IMR-90 (cell line): ENCODE measurements at regions not wholly inside any gene's neighbourhood (a gene's known extent, or its start where the extent isn't known, plus 50 kb on each side); places are given as distances from the start of the nearest gene placed in this dataset.

ENCODE experiments used
- ATAC-seq: fragments of 200-7000 bp; cut with Tn5 transposase; 2 replicates; pipeline ENCODE4 v1.9.1; 2020; ENCODE audit warnings: low read depth, mild to moderate bottlenecking, moderate library complexity
- BruUV-seq: library from RNA; stranded (reverse); fragments of 400-500 nt; replicated peaks from 2 replicates; lab custom pipeline; 2021; lab: Mats Ljungman, UMichigan
- CTCF ChIA-PET: fragments of 300-600 bp; formaldehyde crosslinking; extraction: SDS; loops from one replicate; lab custom pipeline; 2021; ENCODE audit warnings: antibody characterized with exemption; lab: Yijun Ruan, JAX
- POLR2A ChIA-PET: fragments of 300-600 bp; sonication (Branson Sonifier 250); formaldehyde crosslinking; loops from one replicate; lab custom pipeline; 2022; ENCODE audit warnings: antibody characterized with exemption; ENCODE audit not compliant: unreplicated experiment; lab: Charles Lee
- DNase-seq: peaks from one replicate; pipeline ENCODE4 v3.0.0; 2013
- H2AFZ ChIP-seq: replicated peaks from 2 replicates; pipeline ENCODE3; 2013; ENCODE audit warnings: low read length, mild to moderate bottlenecking; ENCODE audit not compliant: poor library complexity
- H2AK5ac ChIP-seq: 2 replicates; pipeline ENCODE4 v1.6.1; 2013; ENCODE audit warnings: low read depth, low read length, inconsistent platforms
- H2AK9ac ChIP-seq: replicated peaks from 2 replicates; pipeline ENCODE3; 2013; ENCODE audit warnings: mild to moderate bottlenecking, low read depth, low read length, moderate library complexity; ENCODE audit not compliant: poor library complexity
- H2BK120ac ChIP-seq: 2 replicates; pipeline ENCODE4 v1.6.1; 2013; ENCODE audit warnings: low read depth, low read length, inconsistent platforms
- H2BK15ac ChIP-seq: 3 replicates; pipeline ENCODE4 v1.6.1; 2013; ENCODE audit warnings: low read depth, low read length, inconsistent platforms
- H2BK20ac ChIP-seq: 2 replicates; pipeline ENCODE4 v1.6.1; 2013; ENCODE audit warnings: low read depth, mild to moderate bottlenecking, inconsistent platforms, low read length, moderate library complexity
- H2BK5ac ChIP-seq: 2 replicates; pipeline ENCODE4 v1.6.1; 2013; ENCODE audit warnings: mild to moderate bottlenecking, low read depth, low read length, inconsistent platforms; ENCODE audit not compliant: poor library complexity, severe bottlenecking
- H3K14ac ChIP-seq: replicated peaks from 2 replicates; pipeline ENCODE4 v1.6.1; 2013; ENCODE audit warnings: low read depth, low read length, inconsistent platforms
- H3K18ac ChIP-seq: 2 replicates; pipeline ENCODE4 v1.6.1; 2013; ENCODE audit warnings: low read depth, low read length, control low read depth
- H3K23ac ChIP-seq: 2 replicates; pipeline ENCODE4 v1.6.1; 2013; ENCODE audit warnings: low read depth, low read length, inconsistent platforms
- H3K27ac ChIP-seq: 2 replicates; pipeline ENCODE4 v1.5.1; 2013; ENCODE audit warnings: mild to moderate bottlenecking, control low read depth, low read length; ENCODE audit not compliant: insufficient read depth
- H3K27me3 ChIP-seq: 2 replicates; pipeline ENCODE4 v1.6.1; 2013; ENCODE audit warnings: low read length; ENCODE audit not compliant: control insufficient read depth, insufficient read depth
- H3K36me3 ChIP-seq: 2 replicates; pipeline ENCODE4 v1.6.1; 2013; ENCODE audit warnings: low read length, mixed read lengths; ENCODE audit not compliant: control insufficient read depth, insufficient read depth
- H3K4ac ChIP-seq: 2 replicates; pipeline ENCODE4 v1.6.1; 2013; ENCODE audit warnings: low read depth, low read length, inconsistent platforms
- H3K4me1 ChIP-seq: 2 replicates; pipeline ENCODE4 v1.6.1; 2013; ENCODE audit warnings: low read length, mixed read lengths; ENCODE audit not compliant: control insufficient read depth, insufficient read depth
- H3K4me2 ChIP-seq: 2 replicates; pipeline ENCODE4 v1.6.1; 2013; ENCODE audit warnings: low read depth, mild to moderate bottlenecking, control low read depth, low read length, moderate library complexity
- H3K4me3 ChIP-seq: 2 replicates; pipeline ENCODE4 v1.5.1; 2013; ENCODE audit warnings: low read depth, mild to moderate bottlenecking, control low read depth, low read length, moderate library complexity; ENCODE audit not compliant: insufficient read depth
- H3K56ac ChIP-seq: 2 replicates; pipeline ENCODE4 v1.6.1; 2013; ENCODE audit warnings: low read length, inconsistent platforms; ENCODE audit not compliant: insufficient read depth; ENCODE audit errors: extremely low read depth
- H3K79me1 ChIP-seq, 2 experiments: 2 replicates each; pipeline ENCODE4 v1.6.1; 2013; ENCODE audit warnings: low read length in 2 of 2, inconsistent platforms in 1 of 2, low read depth in 1 of 2
- H3K9ac ChIP-seq: 2 replicates; pipeline ENCODE4 v1.6.1; 2013; ENCODE audit warnings: low read depth, low read length, control low read depth
- H3K9me1 ChIP-seq: 2 replicates; pipeline ENCODE4 v1.6.1; 2013; ENCODE audit warnings: low read length, inconsistent platforms; ENCODE audit not compliant: insufficient read depth
- H3K9me3 ChIP-seq: 2 replicates; pipeline ENCODE4 v1.6.1; 2013; ENCODE audit warnings: low read length; ENCODE audit not compliant: control insufficient read depth, insufficient read depth
- H4K20me1 ChIP-seq: 2 replicates; pipeline ENCODE4 v1.6.1; 2013; ENCODE audit warnings: low read length, inconsistent platforms; ENCODE audit not compliant: insufficient read depth
- H4K5ac ChIP-seq: 2 replicates; pipeline ENCODE4 v1.6.1; 2013; ENCODE audit warnings: mild to moderate bottlenecking, low read depth, low read length, control low read depth
- H4K8ac ChIP-seq, 2 experiments: 2 replicates each; pipeline ENCODE4 v1.6.1; 2013; ENCODE audit warnings: low read depth in 2 of 2, low read length in 2 of 2, control low read depth in 1 of 2, inconsistent platforms in 1 of 2
- H4K91ac ChIP-seq: 2 replicates; pipeline ENCODE4 v1.6.1; 2013; ENCODE audit warnings: low read depth, low read length, inconsistent platforms; ENCODE audit not compliant: insufficient read depth
- BHLHE40 ChIP-seq: fragments of 150-350 bp; IDR thresholded peaks from 2 replicates; pipeline ENCODE4 v1.6.1; 2016; ENCODE audit warnings: mild to moderate bottlenecking, low read depth, low read length
- CHD1 ChIP-seq: IDR thresholded peaks from 2 replicates; pipeline ENCODE4 v1.6.1; 2012; ENCODE audit warnings: low read depth, low read length, improper control_type of control experiment
- FOS ChIP-seq: fragments of 150-350 bp; IDR thresholded peaks from 2 replicates; pipeline ENCODE4 v1.6.1; 2016; ENCODE audit warnings: low read depth, low read length
- MAFK ChIP-seq: IDR thresholded peaks from 2 replicates; pipeline ENCODE4 v1.6.1; 2012; ENCODE audit warnings: low read depth, low read length, improper control_type of control experiment
- MAZ ChIP-seq: IDR thresholded peaks from 2 replicates; pipeline ENCODE4 v1.6.1; 2012; ENCODE audit warnings: low read depth, mild to moderate bottlenecking, low read length, improper control_type of control experiment, moderate library complexity, borderline replicate concordance
- MXI1 ChIP-seq: IDR thresholded peaks from 2 replicates; pipeline ENCODE4 v1.6.1; 2012; ENCODE audit warnings: low read depth, mild to moderate bottlenecking, low read length, moderate library complexity, borderline replicate concordance
- NFE2L2 ChIP-seq: fragments of 150-350 bp; IDR thresholded peaks from 2 replicates; pipeline ENCODE4 v1.6.1; 2016; ENCODE audit warnings: low read depth, mild to moderate bottlenecking, low read length
- POLR2A ChIP-seq: IDR thresholded peaks from 2 replicates; pipeline ENCODE4 v1.6.1; 2012; ENCODE audit warnings: mild to moderate bottlenecking, low read depth, low read length
- RAD21 ChIP-seq: IDR thresholded peaks from 2 replicates; pipeline ENCODE4 v1.6.1; 2012; ENCODE audit warnings: low read length, improper control_type of control experiment
- RCOR1 ChIP-seq: IDR thresholded peaks from 2 replicates; pipeline ENCODE4 v1.6.1; 2012; ENCODE audit warnings: mild to moderate bottlenecking, low read length, improper control_type of control experiment; ENCODE audit not compliant: insufficient replicate concordance
- RFX5 ChIP-seq: IDR thresholded peaks from 2 replicates; pipeline ENCODE4 v1.8.0; 2012; ENCODE audit warnings: low read depth, mild to moderate bottlenecking, low read length, moderate library complexity
- SMC3 ChIP-seq: fragments of 150-350 bp; IDR thresholded peaks from 2 replicates; pipeline ENCODE4 v1.6.1; 2016; ENCODE audit warnings: low read depth, mild to moderate bottlenecking, antibody characterized with exemption, low read length, moderate library complexity
- USF2 ChIP-seq: fragments of 150-350 bp; IDR thresholded peaks from 2 replicates; pipeline ENCODE4 v1.6.1; 2017; ENCODE audit warnings: mild to moderate bottlenecking, antibody characterized with exemption, low read length, low read depth
- WGBS, 2 experiments: methylation state at CpG; one replicate each; pipeline versions ENCODE4 v1.1.5 to v1.1.7; 2013; ENCODE audit warnings: missing lambda C conversion rate in 2 of 2; ENCODE audit not compliant: insufficient read length in 1 of 2; ENCODE audit errors: extremely low coverage in 2 of 2; 5-methylcytosine and 5-hydroxymethylcytosine counted together
- dilution Hi-C: fragments of 300-500 bp; cut with HindIII; formaldehyde crosslinking; loops from one replicate; pipeline ENCODE4 v1.14.3; 2018; ENCODE audit warnings: low sequenced_read_pairs; ENCODE audit not compliant: unreplicated experiment
- in situ Hi-C: fragments of 300-500 bp; cut with MboI; formaldehyde crosslinking; loops from 3 replicates; pipeline ENCODE4 v1.14.3; 2019; ENCODE audit warnings: low sequenced_read_pairs, inconsistent platforms, mixed read lengths
- intact Hi-C: fragments of 100-400 bp; cut with micrococcal nuclease; formaldehyde crosslinking; loops from 2 replicates; pipeline ENCODE4 v1.10.0; 2022
- TF ChIP-seq, protein P1 (sequence below): conservative IDR thresholded peaks from 2 replicates; pipeline ENCODE4 v1.5.1; 2012; ENCODE audit warnings: mild to moderate bottlenecking, low read depth, low read length, improper control_type of control experiment
- TF ChIP-seq, protein P2 (sequence below): fragments of 150-350 bp; IDR thresholded peaks from 2 replicates; pipeline ENCODE4 v1.6.1; 2016; ENCODE audit warnings: low read depth, mild to moderate bottlenecking, low read length, moderate library complexity, borderline replicate concordance

DNA sequence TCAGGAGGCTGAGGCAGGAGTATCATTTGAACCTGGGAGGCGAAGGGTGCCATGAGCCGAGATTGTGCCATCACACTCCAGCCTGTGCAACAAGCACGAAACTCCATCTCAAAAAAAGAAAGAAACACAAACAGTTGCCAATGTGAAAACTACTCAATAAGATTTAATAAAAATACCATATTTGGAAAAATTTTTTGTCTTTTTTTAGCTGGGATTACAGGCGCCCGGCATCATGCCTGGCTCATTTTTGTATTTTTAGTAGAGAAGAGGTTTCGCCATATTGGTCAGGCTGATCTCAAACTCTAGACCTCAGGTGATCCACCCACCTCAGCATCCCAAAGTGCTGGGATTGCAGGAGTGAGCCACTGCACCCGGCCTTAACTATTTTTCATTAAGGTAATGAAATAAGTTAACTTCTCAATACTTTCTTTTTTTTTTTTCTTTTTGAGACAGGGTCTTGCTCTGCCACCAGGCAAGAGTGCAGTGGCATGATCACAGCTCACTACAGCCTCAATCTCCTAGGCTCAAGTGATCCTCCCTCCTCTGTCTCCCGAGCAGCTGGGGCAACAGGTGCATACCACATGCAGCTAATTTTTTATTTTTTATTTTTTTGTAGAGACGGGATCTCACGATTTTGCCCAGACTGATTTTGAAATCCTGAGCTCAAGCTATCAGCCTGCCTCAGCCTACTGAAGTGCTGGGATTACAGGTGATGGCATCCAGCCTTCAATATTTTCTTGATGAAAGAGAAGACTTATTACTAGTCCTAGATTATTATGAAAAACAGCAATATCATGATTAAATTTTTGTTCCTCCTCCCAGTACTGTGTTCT lies 4746.2 kb upstream of the OR11H1 start:
- WGBS, 2 experiments = 56% methylated on average over 4 of the region's 10 CpGs; no CpG with 5 or more reads in 1 of the 2 experiments
- no peak overlapping the region for H2AK5ac ChIP-seq
- no peak overlapping the region for H2BK5ac ChIP-seq
- no peaks in the 10 kb centered on the region for H3K79me1 ChIP-seq
- no peak overlapping the region for H2BK20ac ChIP-seq
- H2AFZ ChIP-seq = no peak overlapping the region
- H3K27me3 ChIP-seq = no peaks in the 10 kb centered on the region
- no peak overlapping the region for H2BK120ac ChIP-seq
- dilution Hi-C loops (no loop called here), in situ Hi-C loops (no loop called here), intact Hi-C loops (no loop called here)
- no peak overlapping the region for H4K5ac ChIP-seq
- ATAC-seq (no peak), DNase-seq (no peak)
- CTCF ChIA-PET = interaction anchor here (0.6 kb wide), 1 partner anchor 1836 kb away, joined by 4 read pairs; no protein-coding TSS in a partner anchor
- no peak overlapping the region for H3K4me3 ChIP-seq
- H4K20me1 ChIP-seq = no peaks in the 10 kb centered on the region
- no peaks in the 10 kb centered on the region for H3K4me1 ChIP-seq
- no peaks in the 10 kb centered on the region for H3K36me3 ChIP-seq
- H3K14ac ChIP-seq = no peak overlapping the region
- BruUV-seq = no TSS peak
- H3K9me1 ChIP-seq = no peaks in the 10 kb centered on the region
- no peak overlapping the region for H2AK9ac ChIP-seq
- H2BK15ac ChIP-seq = no peak overlapping the region
- H3K4ac ChIP-seq = no peak overlapping the region
- H3K9ac ChIP-seq = no peak overlapping the region
- no peak overlapping the region for H3K27ac ChIP-seq
- no peak overlapping the region for H3K56ac ChIP-seq
- H3K23ac ChIP-seq = no peak overlapping the region
- peaks cover 28% of the 10 kb centered on the region for H3K9me3 ChIP-seq
- POLR2A ChIA-PET = no interaction called here
- no peak overlapping the region for H4K91ac ChIP-seq
- H4K8ac ChIP-seq = no peak overlapping the region
- no peak overlapping the region for H3K4me2 ChIP-seq
- H3K18ac ChIP-seq = no peak overlapping the region
- TF ChIP-seq CHD1 (no peak), USF2 (no peak), BHLHE40 (no peak), POLR2A (no peak), RFX5 (no peak), MAFK (no peak), RAD21 (no peak), RCOR1 (no peak), SMC3 (no peak), MAZ (no peak), NFE2L2 (no peak), MXI1 (no peak), FOS (no peak)
- TF ChIP-seq, protein P1, sequence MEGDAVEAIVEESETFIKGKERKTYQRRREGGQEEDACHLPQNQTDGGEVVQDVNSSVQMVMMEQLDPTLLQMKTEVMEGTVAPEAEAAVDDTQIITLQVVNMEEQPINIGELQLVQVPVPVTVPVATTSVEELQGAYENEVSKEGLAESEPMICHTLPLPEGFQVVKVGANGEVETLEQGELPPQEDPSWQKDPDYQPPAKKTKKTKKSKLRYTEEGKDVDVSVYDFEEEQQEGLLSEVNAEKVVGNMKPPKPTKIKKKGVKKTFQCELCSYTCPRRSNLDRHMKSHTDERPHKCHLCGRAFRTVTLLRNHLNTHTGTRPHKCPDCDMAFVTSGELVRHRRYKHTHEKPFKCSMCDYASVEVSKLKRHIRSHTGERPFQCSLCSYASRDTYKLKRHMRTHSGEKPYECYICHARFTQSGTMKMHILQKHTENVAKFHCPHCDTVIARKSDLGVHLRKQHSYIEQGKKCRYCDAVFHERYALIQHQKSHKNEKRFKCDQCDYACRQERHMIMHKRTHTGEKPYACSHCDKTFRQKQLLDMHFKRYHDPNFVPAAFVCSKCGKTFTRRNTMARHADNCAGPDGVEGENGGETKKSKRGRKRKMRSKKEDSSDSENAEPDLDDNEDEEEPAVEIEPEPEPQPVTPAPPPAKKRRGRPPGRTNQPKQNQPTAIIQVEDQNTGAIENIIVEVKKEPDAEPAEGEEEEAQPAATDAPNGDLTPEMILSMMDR = no peak
- TF ChIP-seq, protein P2, sequence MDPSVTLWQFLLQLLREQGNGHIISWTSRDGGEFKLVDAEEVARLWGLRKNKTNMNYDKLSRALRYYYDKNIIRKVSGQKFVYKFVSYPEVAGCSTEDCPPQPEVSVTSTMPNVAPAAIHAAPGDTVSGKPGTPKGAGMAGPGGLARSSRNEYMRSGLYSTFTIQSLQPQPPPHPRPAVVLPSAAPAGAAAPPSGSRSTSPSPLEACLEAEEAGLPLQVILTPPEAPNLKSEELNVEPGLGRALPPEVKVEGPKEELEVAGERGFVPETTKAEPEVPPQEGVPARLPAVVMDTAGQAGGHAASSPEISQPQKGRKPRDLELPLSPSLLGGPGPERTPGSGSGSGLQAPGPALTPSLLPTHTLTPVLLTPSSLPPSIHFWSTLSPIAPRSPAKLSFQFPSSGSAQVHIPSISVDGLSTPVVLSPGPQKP = no peak
